Neuron (in vitro differentiated cells): ENCODE measurements at regions not wholly inside any gene's neighbourhood (a gene's known extent, or its start where the extent isn't known, plus 50 kb on each side); places are given as distances from the start of the nearest gene placed in this dataset.
"Not testable (repeated sequence)": the region's sequence is repeated elsewhere in the genome, so short reads cannot be mapped to it uniquely, and the experiment has no call there.

ENCODE experiments used
- H2AFZ ChIP-seq: one replicate; pipeline ENCODE4 v1.6.1; 2013; ENCODE audit warnings: low read depth, mild to moderate bottlenecking, inconsistent platforms, low read length, moderate library complexity
- H3K27me3 ChIP-seq: one replicate; pipeline ENCODE4 v1.6.1; 2013; ENCODE audit warnings: low read length; ENCODE audit not compliant: insufficient read depth
- H3K36me3 ChIP-seq: one replicate; pipeline ENCODE4 v1.6.1; 2013; ENCODE audit warnings: low read length; ENCODE audit not compliant: insufficient read depth
- H3K4me1 ChIP-seq: one replicate; pipeline ENCODE4 v1.6.1; 2013; ENCODE audit warnings: low read length; ENCODE audit not compliant: insufficient read depth
- H3K4me3 ChIP-seq: 2 replicates; pipeline ENCODE4 v1.5.1; 2013; ENCODE audit warnings: mild to moderate bottlenecking, low read length, moderate library complexity
- H3K9me3 ChIP-seq: one replicate; pipeline ENCODE4 v1.6.1; 2013; ENCODE audit warnings: low read length

GRCh38 chr13:80873589-80873988 is 532.7 kb upstream of the SPRY2 start:
- Histone ChIP-seq H3K36me3 (no peaks in the 10 kb centered on the region), H3K4me1 (no peaks in the 10 kb centered on the region), H2AFZ (no peak overlapping the region), H3K27me3 (no peaks in the 10 kb centered on the region), H3K4me3 (no peak overlapping the region), H3K9me3 (no peaks in the 10 kb centered on the region)

DNA sequence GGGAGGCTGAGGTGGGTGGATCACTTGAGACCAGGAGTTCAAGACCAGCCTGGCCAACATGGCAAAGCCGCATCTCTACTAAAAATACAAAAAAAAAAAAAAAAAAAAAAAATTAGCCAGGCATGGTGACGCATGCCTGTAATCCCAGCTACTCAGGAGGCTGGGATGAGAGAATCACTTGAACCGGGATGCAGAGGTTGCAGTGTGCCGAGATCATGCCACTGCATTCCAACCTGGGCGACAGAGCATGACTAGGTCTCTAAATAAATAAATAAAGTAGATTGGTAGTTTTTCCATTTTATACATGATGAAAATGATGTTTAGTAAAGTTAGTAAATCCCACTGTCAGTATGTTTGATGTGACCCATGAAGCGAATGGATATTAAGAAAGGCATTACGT is 531.0 kb upstream of the SPRY2 start:
- not testable (repeated sequence) for H3K9me3 ChIP-seq, H3K27me3 ChIP-seq, H2AFZ ChIP-seq, H3K4me1 ChIP-seq, H3K4me3 ChIP-seq, H3K36me3 ChIP-seq

DNA sequence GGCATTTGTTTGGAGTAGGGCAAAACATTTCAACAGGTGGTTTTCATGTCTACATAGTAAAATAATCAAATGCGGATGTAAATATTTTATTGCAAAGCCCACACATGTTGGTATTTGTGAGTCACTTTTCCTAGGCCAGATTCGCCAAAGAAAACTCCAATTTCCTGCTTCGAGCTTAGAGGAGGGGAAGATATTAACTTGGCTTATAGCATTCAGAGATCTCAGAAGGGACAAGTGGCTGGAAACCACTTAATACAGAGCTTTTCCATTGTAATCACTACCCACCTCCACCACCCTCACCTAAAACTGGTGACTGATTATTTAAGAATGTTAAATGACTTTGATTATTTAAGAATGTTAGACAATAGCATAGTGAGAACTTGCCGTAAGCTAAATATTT is 530.6 kb upstream of the SPRY2 start:
- Histone ChIP-seq H3K4me3 (no peak overlapping the region), H3K27me3 (no peaks in the 10 kb centered on the region), H2AFZ (no peak overlapping the region), H3K9me3 (no peaks in the 10 kb centered on the region), H3K36me3 (no peaks in the 10 kb centered on the region), H3K4me1 (no peaks in the 10 kb centered on the region)

DNA sequence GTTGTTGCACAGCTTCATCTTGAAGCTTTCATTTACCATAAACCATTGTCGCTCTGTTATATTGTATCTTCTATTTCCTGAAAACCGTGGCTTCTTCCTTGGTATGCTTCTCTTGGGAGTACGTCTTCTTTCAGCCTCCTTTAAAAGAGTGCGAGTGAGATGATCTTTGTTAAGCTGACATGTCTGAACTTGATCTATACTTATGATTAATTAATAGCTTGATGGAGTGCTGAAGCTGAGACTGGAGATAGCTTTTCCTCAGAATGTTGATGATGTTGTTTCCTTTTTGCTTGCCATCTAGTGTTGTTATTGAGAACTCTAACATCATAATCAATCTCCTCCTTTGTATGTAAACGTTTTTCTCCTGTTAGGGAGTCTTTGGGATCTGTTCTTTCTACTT is 529.3 kb upstream of the SPRY2 start:
- H3K4me3 ChIP-seq = no peak overlapping the region
- H3K27me3 ChIP-seq = no peaks in the 10 kb centered on the region
- no peaks in the 10 kb centered on the region for H3K36me3 ChIP-seq
- no peaks in the 10 kb centered on the region for H3K9me3 ChIP-seq
- peak overlapping the region; percentile 28 for H2AFZ ChIP-seq
- no peaks in the 10 kb centered on the region for H3K4me1 ChIP-seq

GRCh38 chr13:80866921-80867320 is 526.0 kb upstream of the SPRY2 start:
- Histone ChIP-seq H3K4me3 (no peak overlapping the region), H3K9me3 (no peaks in the 10 kb centered on the region), H3K27me3 (no peaks in the 10 kb centered on the region), H3K4me1 (no peaks in the 10 kb centered on the region), H2AFZ (no peak overlapping the region), H3K36me3 (no peaks in the 10 kb centered on the region)

- no peak overlapping the region for H3K4me3 ChIP-seq
- no peaks in the 10 kb centered on the region for H3K27me3 ChIP-seq
- H3K9me3 ChIP-seq = no peaks in the 10 kb centered on the region
- H3K4me1 ChIP-seq = no peaks in the 10 kb centered on the region
- no peak overlapping the region for H2AFZ ChIP-seq
- no peaks in the 10 kb centered on the region for H3K36me3 ChIP-seq
These were observed 524.4 kb upstream of the SPRY2 start for GRCh38 chr13:80865329-80865728.

DNA sequence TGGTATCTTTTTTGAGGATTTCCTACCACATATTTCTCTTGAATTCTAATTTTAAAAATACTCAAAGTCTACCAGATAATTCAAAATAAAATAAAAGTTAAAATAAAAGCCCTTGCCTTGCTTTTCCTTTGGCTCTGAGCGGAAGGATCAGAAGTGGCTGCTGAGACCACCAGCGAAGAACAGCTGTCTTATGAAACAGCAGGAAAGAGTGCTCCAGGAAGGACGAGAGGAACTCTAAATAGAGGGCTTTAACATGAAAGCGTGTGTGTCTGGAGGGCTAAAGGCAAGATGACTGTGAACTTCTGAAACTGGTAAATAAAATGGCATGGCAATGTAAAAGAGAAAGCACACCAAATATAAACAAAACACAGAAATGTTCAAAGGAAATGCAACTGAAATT is 521.5 kb upstream of the SPRY2 start:
- no peak overlapping the region for H3K4me3 ChIP-seq
- no peaks in the 10 kb centered on the region for H3K4me1 ChIP-seq
- H2AFZ ChIP-seq = peak overlapping the region; percentile 32
- no peaks in the 10 kb centered on the region for H3K36me3 ChIP-seq
- H3K27me3 ChIP-seq = no peaks in the 10 kb centered on the region
- H3K9me3 ChIP-seq = no peaks in the 10 kb centered on the region

DNA sequence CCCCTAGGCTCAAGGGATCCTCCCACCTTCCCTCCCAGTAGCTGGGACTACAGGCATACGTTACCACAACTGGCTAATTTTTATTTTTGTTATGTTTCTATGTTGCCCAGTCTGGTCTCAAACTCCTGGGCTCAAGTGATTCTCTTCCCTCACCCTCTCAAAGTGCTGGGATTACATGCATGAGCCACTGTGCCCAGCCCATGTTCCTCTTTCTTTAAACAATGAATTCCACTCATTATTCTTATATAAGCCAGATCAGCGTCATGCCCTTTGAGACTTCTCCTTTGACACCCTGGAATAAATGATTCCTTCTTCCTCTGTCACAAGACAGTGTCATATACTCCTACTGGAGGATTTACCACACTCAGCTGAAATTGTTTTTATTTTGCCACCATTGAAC is 519.9 kb upstream of the SPRY2 start:
- no peak overlapping the region for H3K4me3 ChIP-seq
- no peaks in the 10 kb centered on the region for H3K36me3 ChIP-seq
- no peaks in the 10 kb centered on the region for H3K27me3 ChIP-seq
- no peaks in the 10 kb centered on the region for H3K9me3 ChIP-seq
- H3K4me1 ChIP-seq = no peaks in the 10 kb centered on the region
- no peak overlapping the region for H2AFZ ChIP-seq

DNA sequence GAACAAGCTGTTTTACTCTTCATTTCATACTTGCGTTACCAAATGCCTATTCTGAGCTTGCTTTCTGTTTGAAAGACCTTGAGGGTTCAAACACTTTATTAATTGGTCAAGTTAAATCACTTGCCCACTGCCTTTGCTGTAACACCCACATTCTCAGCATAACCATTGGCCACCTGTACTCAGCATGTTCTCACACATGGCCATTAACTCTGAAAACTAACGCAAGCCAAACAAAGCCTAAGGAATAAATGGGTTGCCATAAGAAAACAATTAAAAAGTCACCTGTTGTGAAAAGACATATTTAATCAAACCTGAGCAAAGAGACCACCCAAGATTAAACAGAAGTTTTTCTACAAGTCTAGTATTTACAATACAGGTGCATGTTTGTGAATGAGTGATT is 517.2 kb upstream of the SPRY2 start:
- Histone ChIP-seq H2AFZ (no peak overlapping the region), H3K4me1 (no peaks in the 10 kb centered on the region), H3K27me3 (no peaks in the 10 kb centered on the region), H3K9me3 (no peaks in the 10 kb centered on the region), H3K36me3 (no peaks in the 10 kb centered on the region), H3K4me3 (no peak overlapping the region)

GRCh38 chr13:80857321-80857720 is 516.4 kb upstream of the SPRY2 start:
- Histone ChIP-seq H3K4me3 (no peak overlapping the region), H3K4me1 (no peaks in the 10 kb centered on the region), H3K9me3 (no peaks in the 10 kb centered on the region), H2AFZ (no peak overlapping the region), H3K36me3 (no peaks in the 10 kb centered on the region), H3K27me3 (no peaks in the 10 kb centered on the region)

GRCh38 chr13:80850771-80851170 is 509.8 kb upstream of the SPRY2 start:
- no peaks in the 10 kb centered on the region for H3K9me3 ChIP-seq
- H3K27me3 ChIP-seq = no peaks in the 10 kb centered on the region
- H3K4me3 ChIP-seq = no peak overlapping the region
- H3K4me1 ChIP-seq = no peaks in the 10 kb centered on the region
- H3K36me3 ChIP-seq = no peaks in the 10 kb centered on the region
- no peak overlapping the region for H2AFZ ChIP-seq

- no peak overlapping the region for H3K4me3 ChIP-seq
- H3K4me1 ChIP-seq = peaks cover 6% of the 10 kb centered on the region
These were observed 503.2 kb upstream of the SPRY2 start for GRCh38 chr13:80844164-80844563.

DNA sequence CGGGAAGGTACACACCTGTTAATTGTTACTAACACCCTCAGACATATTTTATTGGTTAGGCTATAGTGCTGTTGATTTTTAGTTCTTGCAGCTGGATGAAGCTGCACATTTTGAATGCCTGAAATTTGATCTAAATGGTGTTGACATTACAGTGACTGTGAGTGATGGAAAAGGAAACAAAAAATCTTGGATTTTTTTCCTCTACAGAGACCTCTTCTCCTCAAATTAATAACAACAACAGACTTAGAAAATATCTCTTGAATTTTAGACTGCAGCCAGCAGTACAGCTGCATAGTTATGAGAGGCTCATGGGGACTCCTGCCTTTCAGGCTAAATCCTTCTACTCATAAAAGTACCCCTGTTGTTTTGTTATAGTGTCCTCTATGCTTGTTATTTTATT is 500.5 kb upstream of the SPRY2 start:
- Histone ChIP-seq H3K27me3 (no peaks in the 10 kb centered on the region), H3K36me3 (no peaks in the 10 kb centered on the region), H3K9me3 (peaks cover 3% of the 10 kb centered on the region), H3K4me1 (peaks cover 6% of the 10 kb centered on the region), H2AFZ (no peak overlapping the region), H3K4me3 (no peak overlapping the region)

More at GRCh38 chr13:80844164-80844563, 503.2 kb upstream of the SPRY2 start:
- no peak overlapping the region for H2AFZ ChIP-seq
- no peaks in the 10 kb centered on the region for H3K9me3 ChIP-seq
- no peaks in the 10 kb centered on the region for H3K27me3 ChIP-seq
- no peaks in the 10 kb centered on the region for H3K36me3 ChIP-seq

DNA sequence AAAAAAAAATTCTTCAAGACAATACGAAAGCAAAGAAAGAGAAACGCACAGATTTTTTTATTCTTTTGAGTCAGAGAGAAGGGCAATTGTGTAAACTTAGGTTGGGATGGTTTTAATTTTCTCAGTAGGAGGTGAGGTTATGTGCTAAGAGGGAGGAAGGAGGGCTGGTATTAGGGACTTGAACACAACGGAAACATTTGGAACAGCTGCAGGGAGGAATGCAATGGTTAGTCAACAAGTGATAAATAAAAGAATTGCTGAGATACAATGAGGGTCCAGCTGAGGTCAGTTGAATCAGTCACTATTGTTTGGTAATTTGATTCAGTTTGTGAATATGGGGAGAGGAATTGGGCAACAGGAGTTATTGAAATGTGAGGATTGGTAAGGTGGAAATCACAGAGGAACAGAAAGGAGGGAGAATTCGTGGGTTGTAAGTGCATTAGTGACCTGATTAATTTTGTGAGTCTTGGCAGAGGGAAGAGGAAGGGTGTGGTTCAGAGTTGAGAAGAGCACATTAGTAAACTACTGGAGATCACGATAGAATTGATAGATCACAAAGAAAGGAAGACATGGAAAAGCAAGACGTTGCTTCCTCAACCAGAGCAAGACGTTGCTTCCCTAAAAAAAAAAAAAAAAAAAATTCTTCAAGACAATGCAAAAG is 499.5 kb upstream of the SPRY2 start:
- Histone ChIP-seq H3K9me3 (peaks cover 3% of the 10 kb centered on the region), H2AFZ (no peak overlapping the region), H3K4me1 (peaks cover 6% of the 10 kb centered on the region), H3K4me3 (no peak overlapping the region), H3K27me3 (no peaks in the 10 kb centered on the region), H3K36me3 (no peaks in the 10 kb centered on the region)
